Suppressor macrophage treated with lipopolysaccharide for 1 hour (primary cell): ENCODE measurements at regions not wholly inside any gene's neighbourhood (a gene's known extent, or its start where the extent isn't known, plus 50 kb on each side); places are given as distances from the start of the nearest gene placed in this dataset.

ENCODE experiments used
- DNase-seq, 3 donors: peaks; one replicate each; pipeline ENCODE4 v3.0.0-alpha.2; 2020 to 2022

GRCh38 chr4:129422277-129422676 is 326.3 kb downstream of the C4orf33 start:
- DNase-seq, result no peak

GRCh38 chr4:129428454-129428853 is 332.5 kb downstream of the C4orf33 start:
- DNase-seq, result no peak

GRCh38 chr4:129429581-129430320 is 333.8 kb downstream of the C4orf33 start:
- DNase-seq, result no peak

- no peak for DNase-seq
Measured at GRCh38 chr4:129437347-129437746, 341.4 kb downstream of the C4orf33 start.

- no peak for DNase-seq
Measured at GRCh38 chr4:129438456-129438981, 342.6 kb downstream of the C4orf33 start.

- no peak for DNase-seq
Measured at GRCh38 chr4:129446074-129446473, 350.1 kb downstream of the C4orf33 start.

- no peak for DNase-seq
Measured at GRCh38 chr4:129453524-129454200, 357.7 kb downstream of the C4orf33 start.

- DNase-seq, result no peak
Measured at GRCh38 chr4:129455482-129455881, 359.5 kb downstream of the C4orf33 start.

GRCh38 chr4:129468624-129469023 is 372.7 kb downstream of the C4orf33 start:
- no peak for DNase-seq

GRCh38 chr4:129474698-129475097 is 378.7 kb downstream of the C4orf33 start:
- no peak for DNase-seq

- DNase-seq, result no peak
Measured at GRCh38 chr4:129481107-129481506, 385.2 kb downstream of the C4orf33 start.

- no peak for DNase-seq
Measured at GRCh38 chr4:129488427-129488826, 392.5 kb downstream of the C4orf33 start.

- no peak for DNase-seq
Measured at GRCh38 chr4:129490516-129490915, 394.6 kb downstream of the C4orf33 start.

GRCh38 chr4:129498626-129499025 is 402.7 kb downstream of the C4orf33 start:
- no peak for DNase-seq

- no peak for DNase-seq
Measured at GRCh38 chr4:129514852-129515251, 418.9 kb downstream of the C4orf33 start.

- DNase-seq, result no peak
Measured at GRCh38 chr4:129515356-129515755, 419.4 kb downstream of the C4orf33 start.

- DNase-seq, result peak; percentile 9 to 39 (median 22)
Measured at GRCh38 chr4:129526812-129527211, 430.9 kb downstream of the C4orf33 start.

- no peak for DNase-seq
Measured at GRCh38 chr4:129531253-129531652, 435.3 kb downstream of the C4orf33 start.

- peak; percentile 39 to 62 (median 55) for DNase-seq
Measured at GRCh38 chr4:129532573-129532972, 436.6 kb downstream of the C4orf33 start.

GRCh38 chr4:129543299-129543698 is 447.3 kb downstream of the C4orf33 start:
- DNase-seq, result no peak

- no peak for DNase-seq
Measured at GRCh38 chr4:129545599-129546278, 449.8 kb downstream of the C4orf33 start.

GRCh38 chr4:129546531-129546930 is 450.6 kb downstream of the C4orf33 start:
- DNase-seq, result no peak

GRCh38 chr4:129550281-129550785 is 454.4 kb downstream of the C4orf33 start:
- no peak for DNase-seq
